ENCODE measurements at regions not wholly inside any gene's neighbourhood (a gene's known extent, or its start where the extent isn't known, plus 50 kb on each side); places are given as distances from the start of the nearest gene placed in this dataset.

GRCh38 chr5:125455041-125455440 is 708.6 kb upstream of the ZNF608 start:
- TF ChIP-seq, protein P1, sequence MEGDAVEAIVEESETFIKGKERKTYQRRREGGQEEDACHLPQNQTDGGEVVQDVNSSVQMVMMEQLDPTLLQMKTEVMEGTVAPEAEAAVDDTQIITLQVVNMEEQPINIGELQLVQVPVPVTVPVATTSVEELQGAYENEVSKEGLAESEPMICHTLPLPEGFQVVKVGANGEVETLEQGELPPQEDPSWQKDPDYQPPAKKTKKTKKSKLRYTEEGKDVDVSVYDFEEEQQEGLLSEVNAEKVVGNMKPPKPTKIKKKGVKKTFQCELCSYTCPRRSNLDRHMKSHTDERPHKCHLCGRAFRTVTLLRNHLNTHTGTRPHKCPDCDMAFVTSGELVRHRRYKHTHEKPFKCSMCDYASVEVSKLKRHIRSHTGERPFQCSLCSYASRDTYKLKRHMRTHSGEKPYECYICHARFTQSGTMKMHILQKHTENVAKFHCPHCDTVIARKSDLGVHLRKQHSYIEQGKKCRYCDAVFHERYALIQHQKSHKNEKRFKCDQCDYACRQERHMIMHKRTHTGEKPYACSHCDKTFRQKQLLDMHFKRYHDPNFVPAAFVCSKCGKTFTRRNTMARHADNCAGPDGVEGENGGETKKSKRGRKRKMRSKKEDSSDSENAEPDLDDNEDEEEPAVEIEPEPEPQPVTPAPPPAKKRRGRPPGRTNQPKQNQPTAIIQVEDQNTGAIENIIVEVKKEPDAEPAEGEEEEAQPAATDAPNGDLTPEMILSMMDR (conservative IDR thresholded peaks at IDR 0.05; ENCODE audit: low read length) = no peak
- no peak for TF ChIP-seq EZH2phosphoT487 (IDR thresholded peaks at IDR 0.05; ENCODE audit: borderline replicate concordance, low read depth, low read length)
